SK-N-SH (cell line): ENCODE measurements at regions not wholly inside any gene's neighbourhood (a gene's known extent, or its start where the extent isn't known, plus 50 kb on each side); places are given as distances from the start of the nearest gene placed in this dataset.

Experiments used
- CTCF ChIA-PET: fragments of 300-600, 350-600 bp; formaldehyde crosslinking; extraction: SDS; loops from one replicate; lab custom pipeline; 2021; lab: Yijun Ruan, JAX
- POLR2A ChIA-PET: fragments of 350-600 bp; sonication (Branson Sonifier 250); formaldehyde crosslinking; extraction: SDS; loops from one replicate; lab custom pipeline; 2020; ENCODE audit warnings: antibody characterized with exemption, inconsistent platforms; lab: Yijun Ruan, JAX
- DNase-seq: peaks from one replicate; pipeline ENCODE4 v3.0.0; 2012
- H2AFZ ChIP-seq: fragments of 200-600 bp; sonication (generic); 2 replicates; pipeline ENCODE4 v1.8.1; 2016; ENCODE audit warnings: antibody characterized with exemption, mild to moderate bottlenecking, low read depth
- H3F3A ChIP-seq: fragments of 200-600 bp; sonication (generic); replicated peaks from 2 replicates; pipeline ENCODE3; 2016; ENCODE audit warnings: antibody characterized with exemption, mild to moderate bottlenecking; ENCODE audit not compliant: insufficient read depth
- H3K27ac ChIP-seq, 2 experiments: fragments of 200-500 bp in 1 of 2; fragments of 200-600 bp in 1 of 2; sonication (Bioruptor generic) in 1 of 2; sonication (generic), shearing (Covaris generic) in 1 of 2; 2 replicates each; pipeline versions ENCODE4 v1.5.1 to v1.6.1; 2014 to 2016; ENCODE audit warnings: low read depth in 2 of 2, inconsistent platforms in 1 of 2, low read length in 1 of 2, mild to moderate bottlenecking in 1 of 2, mixed read lengths in 1 of 2
- H3K27me3 ChIP-seq: fragments of 200-600 bp; sonication (generic), shearing (Covaris generic); 2 replicates; pipeline ENCODE4 v1.6.1; 2016; ENCODE audit warnings: mixed run types; ENCODE audit not compliant: insufficient read depth
- H3K36me3 ChIP-seq, 2 experiments: fragments of 200-500 bp in 1 of 2; fragments of 200-600 bp in 1 of 2; sonication (Bioruptor generic) in 1 of 2; sonication (generic) in 1 of 2; replicated peaks in 1 of 2; 2 replicates each; pipeline versions ENCODE3 to v1.5.1; 2014 to 2016; ENCODE audit warnings: low read length in 1 of 2, mild to moderate bottlenecking in 1 of 2; ENCODE audit not compliant: insufficient read depth in 2 of 2, control insufficient read depth in 1 of 2
- H3K4me1 ChIP-seq, 2 experiments: fragments of 200-500 bp in 1 of 2; fragments of 200-600 bp in 1 of 2; sonication (Bioruptor generic) in 1 of 2; sonication (generic), shearing (Covaris generic) in 1 of 2; 2 replicates each; pipeline versions ENCODE4 v1.5.1 to v1.6.1; 2014 to 2016; ENCODE audit warnings: low read depth in 1 of 2, low read length in 1 of 2, mixed run types in 1 of 2; ENCODE audit not compliant: insufficient read depth in 2 of 2, control insufficient read depth in 1 of 2
- H3K4me2 ChIP-seq: fragments of 200-600 bp; sonication (generic), shearing (Covaris generic); 2 replicates; pipeline ENCODE4 v1.6.1; 2017; ENCODE audit warnings: mixed run types
- H3K4me3 ChIP-seq, 2 experiments: fragments of 200-500 bp in 1 of 2; fragments of 200-600 bp in 1 of 2; sonication (Bioruptor generic) in 1 of 2; sonication (generic), shearing (Covaris generic) in 1 of 2; 2 replicates each; pipeline versions ENCODE4 v1.5.1 to v1.8.1; 2014 to 2016; ENCODE audit warnings: low read depth in 2 of 2, inconsistent platforms in 1 of 2, low read length in 1 of 2, mild to moderate bottlenecking in 1 of 2, mixed read lengths in 1 of 2, moderate library complexity in 1 of 2
- H3K79me2 ChIP-seq: fragments of 200-600 bp; sonication (generic); 2 replicates; pipeline ENCODE4 v1.8.1; 2017; ENCODE audit warnings: mild to moderate bottlenecking; ENCODE audit not compliant: insufficient read depth
- H3K9ac ChIP-seq: fragments of 200-600 bp; sonication (generic); 2 replicates; pipeline ENCODE4 v1.6.1; 2017; ENCODE audit warnings: mixed run types
- H3K9me2 ChIP-seq: fragments of 200-600 bp; sonication (generic); 2 replicates; pipeline ENCODE4 v1.6.1; 2017; ENCODE audit warnings: mixed run types
- H3K9me3 ChIP-seq: fragments of 200-600 bp; sonication (generic); 2 replicates; pipeline ENCODE4 v1.6.1; 2017; ENCODE audit warnings: mixed run types, mild to moderate bottlenecking, moderate library complexity
- H4K20me1 ChIP-seq: fragments of 200-600 bp; sonication (generic); 2 replicates; pipeline ENCODE4 v1.6.1; 2017; ENCODE audit warnings: mild to moderate bottlenecking, mixed run types; ENCODE audit not compliant: insufficient read depth
- ELF1 ChIP-seq: IDR thresholded peaks from 2 replicates; pipeline ENCODE4 v1.4.0; 2012
- EP300 ChIP-seq, 2 experiments: IDR thresholded peaks; 2 replicates each; pipeline versions ENCODE4 v1.4.0 to v1.6.1; 2012; ENCODE audit warnings: borderline replicate concordance in 1 of 2, low read depth in 1 of 2, low read length in 1 of 2
- FOSL2 ChIP-seq: IDR thresholded peaks from 2 replicates; pipeline ENCODE4 v1.4.0; 2012; ENCODE audit warnings: low read depth, mild to moderate bottlenecking, moderate library complexity, borderline replicate concordance
- FOXJ3 ChIP-seq: sonication (generic); formaldehyde crosslinking; IDR thresholded peaks from 2 replicates; pipeline ENCODE4 v1.5.1; 2020; ENCODE audit warnings: mild to moderate bottlenecking, missing genetic modification reagents
- FOXM1 ChIP-seq: IDR thresholded peaks from 2 replicates; pipeline ENCODE4 v1.4.0; 2012; ENCODE audit warnings: low read depth, mild to moderate bottlenecking
- GABPA ChIP-seq: IDR thresholded peaks from 2 replicates; pipeline ENCODE4 v1.4.0; 2012; ENCODE audit warnings: low read depth, mild to moderate bottlenecking
- IRF3 ChIP-seq: fragments of 150-350 bp; IDR thresholded peaks from 2 replicates; pipeline ENCODE4 v1.6.1; 2016; ENCODE audit warnings: mild to moderate bottlenecking, low read depth, low read length
- MAX ChIP-seq: IDR thresholded peaks from 2 replicates; pipeline ENCODE4 v1.4.0; 2012; ENCODE audit warnings: low read depth
- MEF2A ChIP-seq: IDR thresholded peaks from 2 replicates; pipeline ENCODE4 v1.4.0; 2012; ENCODE audit warnings: low read depth, borderline replicate concordance
- MXI1 ChIP-seq: IDR thresholded peaks from 2 replicates; pipeline ENCODE4 v1.6.1; 2012; ENCODE audit warnings: mild to moderate bottlenecking, low read depth, low read length, improper control_type of control experiment
- NRF1 ChIP-seq: IDR thresholded peaks from 2 replicates; pipeline ENCODE4 v1.6.1; 2012; ENCODE audit warnings: low read depth, mild to moderate bottlenecking, low read length
- PBX3 ChIP-seq: IDR thresholded peaks from 2 replicates; pipeline ENCODE4; 2012
- RAD21 ChIP-seq: IDR thresholded peaks from 2 replicates; pipeline ENCODE4 v1.6.1; 2012; ENCODE audit warnings: mild to moderate bottlenecking, low read length
- RFX5 ChIP-seq: IDR thresholded peaks from 2 replicates; pipeline ENCODE4 v1.6.1; 2012; ENCODE audit warnings: mild to moderate bottlenecking, improper control_type of control experiment, low read length
- RXRA ChIP-seq: IDR thresholded peaks from 2 replicates; pipeline ENCODE4 v1.4.0; 2012; ENCODE audit warnings: low read depth, mild to moderate bottlenecking, borderline replicate concordance
- SMC3 ChIP-seq: IDR thresholded peaks from 2 replicates; pipeline ENCODE4 v1.6.1; 2012; ENCODE audit warnings: low read depth, low read length, improper control_type of control experiment
- TEAD4 ChIP-seq: IDR thresholded peaks from 2 replicates; pipeline ENCODE4 v1.4.0; 2012; ENCODE audit warnings: mild to moderate bottlenecking, borderline replicate concordance; ENCODE audit not compliant: insufficient read depth
- USF2 ChIP-seq: fragments of 150-350 bp; IDR thresholded peaks from 2 replicates; pipeline ENCODE4 v1.6.1; 2017; ENCODE audit warnings: antibody characterized with exemption, low read length, low read depth, borderline replicate concordance
- YY1 ChIP-seq: IDR thresholded peaks from 2 replicates; pipeline ENCODE4 v1.4.0; 2012; ENCODE audit warnings: low read depth, mild to moderate bottlenecking
- WGBS: methylation state at CpG from one replicate; pipeline ENCODE4 v1.1.6; 2017; ENCODE audit warnings: low lambda C conversion rate; 5-methylcytosine and 5-hydroxymethylcytosine counted together

- Histone ChIP-seq H3K4me1 (no peaks in the 10 kb centered on the region), H3K9me2 (no peaks in the 10 kb centered on the region), H2AFZ (no peak overlapping the region), H3K4me3 (no peak overlapping the region), H3K27me3 (no peaks in the 10 kb centered on the region), H3K9me3 (no peaks in the 10 kb centered on the region), H3F3A (no peaks in the 10 kb centered on the region), H3K9ac (no peak overlapping the region), H3K27ac (no peak overlapping the region), H4K20me1 (no peaks in the 10 kb centered on the region), H3K79me2 (no peaks in the 10 kb centered on the region), H3K4me2 (no peak overlapping the region), H3K36me3 (no peaks in the 10 kb centered on the region)
- ChIA-PET CTCF (no interaction called here), POLR2A (no interaction called here)
- WGBS, result 0% methylated on average over 2 of the region's 2 CpGs
- no peak for DNase-seq
- TF ChIP-seq FOXM1 (no peak), FOXJ3 (no peak), MAX (no peak), NRF1 (no peak), ELF1 (no peak), RAD21 (no peak), USF2 (no peak), YY1 (no peak), RFX5 (no peak), EP300 (IDR thresholded peaks at IDR 0.05; ENCODE audit: borderline replicate concordance in 1 of 2, low read depth in 1 of 2, low read length in 1 of 2) (no peak)
These were observed 274.4 kb upstream of the RASGEF1B start for GRCh38 chr4:81746071-81746470.

GRCh38 chr4:81745050-81745449, 273.3 kb upstream of the RASGEF1B start:
- Histone ChIP-seq H3K79me2 (no peaks in the 10 kb centered on the region), H3K27ac (no peak overlapping the region), H3K36me3 (no peaks in the 10 kb centered on the region), H2AFZ (no peak overlapping the region), H3K9ac (no peak overlapping the region), H3K4me1 (no peaks in the 10 kb centered on the region), H3K9me2 (no peaks in the 10 kb centered on the region), H3K4me3 (no peak overlapping the region), H4K20me1 (no peaks in the 10 kb centered on the region), H3K27me3 (no peaks in the 10 kb centered on the region), H3F3A (no peaks in the 10 kb centered on the region), H3K4me2 (no peak overlapping the region), H3K9me3 (no peaks in the 10 kb centered on the region)
- DNase-seq, result no peak
- CTCF ChIA-PET, result no interaction called here
- POLR2A ChIA-PET, result no interaction called here
- TF ChIP-seq FOSL2, result no peak
- no peak for TF ChIP-seq RXRA
- no peak for TF ChIP-seq MEF2A
- no peak for TF ChIP-seq MXI1
- TF ChIP-seq SMC3, result no peak
- no peak for TF ChIP-seq RAD21
- TF ChIP-seq YY1, result no peak
- no peak for TF ChIP-seq IRF3
- no peak for TF ChIP-seq TEAD4
- no peak for TF ChIP-seq ELF1
- TF ChIP-seq GABPA, result no peak
- TF ChIP-seq PBX3, result no peak
- WGBS, result 2% methylated on average over 3 of the region's 3 CpGs
